H1 (cell line): ENCODE measurements at regions not wholly inside any gene's neighbourhood (a gene's known extent, or its start where the extent isn't known, plus 50 kb on each side); places are given as distances from the start of the nearest gene placed in this dataset.

ENCODE experiments used
- CTCF ChIA-PET: fragments of 300-600 bp; sonication (Branson Sonifier 250); formaldehyde crosslinking; loops from one replicate; lab custom pipeline; 2021; ENCODE audit not compliant: partially characterized antibody; lab: Charles Lee
- POLR2A ChIA-PET: fragments of 300-600 bp; sonication (Branson Sonifier 250); formaldehyde crosslinking; loops from one replicate; lab custom pipeline; 2021; ENCODE audit warnings: inconsistent platforms; ENCODE audit not compliant: partially characterized antibody; lab: Charles Lee
- DNase-seq, 2 experiments: peaks; one replicate each; pipeline versions ENCODE4 v3.0.0 to v3.0.0-alpha.2; 2010 to 2022; ENCODE audit warnings: low spot score in 2 of 2, low read depth in 1 of 2, mixed read lengths in 1 of 2
- FAIRE-seq: peaks from 2 replicates; lab custom pipeline; 2011; peaks lifted over from hg19 to GRCh38; lab: Jason Lieb, UNC
- H2AFZ ChIP-seq: 2 replicates; pipeline ENCODE4 v1.8.1; 2012; ENCODE audit warnings: low read length, inconsistent platforms
- H2AK5ac ChIP-seq: 2 replicates; pipeline ENCODE4 v1.6.1; 2013; ENCODE audit warnings: low read depth, low read length
- H2BK120ac ChIP-seq: replicated peaks from 2 replicates; pipeline ENCODE3; 2013; ENCODE audit warnings: low read depth, low read length, inconsistent platforms
- H2BK12ac ChIP-seq: 2 replicates; pipeline ENCODE4 v1.6.1; 2013; ENCODE audit warnings: low read depth, low read length
- H2BK15ac ChIP-seq: 2 replicates; pipeline ENCODE4 v1.6.1; 2013; ENCODE audit warnings: low read length
- H2BK20ac ChIP-seq: 2 replicates; pipeline ENCODE4 v1.6.1; 2013; ENCODE audit warnings: low read length
- H2BK5ac ChIP-seq: 2 replicates; pipeline ENCODE4 v1.6.1; 2013; ENCODE audit warnings: low read depth, low read length
- H3K14ac ChIP-seq: 2 replicates; pipeline ENCODE4 v1.6.1; 2013; ENCODE audit warnings: inconsistent platforms; ENCODE audit not compliant: insufficient read length
- H3K18ac ChIP-seq: 2 replicates; pipeline ENCODE4 v1.6.1; 2013; ENCODE audit warnings: low read length; ENCODE audit errors: extremely low read depth
- H3K23ac ChIP-seq: 2 replicates; pipeline ENCODE4 v1.6.1; 2013; ENCODE audit warnings: inconsistent platforms; ENCODE audit not compliant: insufficient read length
- H3K23me2 ChIP-seq: 2 replicates; pipeline ENCODE4 v1.6.1; 2013; ENCODE audit warnings: low read depth, low read length
- H3K27ac ChIP-seq: 2 replicates; pipeline ENCODE4 v1.6.1; 2011; ENCODE audit warnings: low read depth, low read length, inconsistent platforms
- H3K27me3 ChIP-seq, 4 experiments: replicated peaks in 1 of 4; 1 replicate in 1 of 4; 2 replicates in 3 of 4; pipeline versions ENCODE4 v1.6.1 to v1.8.1; 2011 to 2013; ENCODE audit warnings: low read length in 3 of 4, mild to moderate bottlenecking in 3 of 4, inconsistent platforms in 2 of 4, mixed read lengths in 2 of 4, moderate library complexity in 1 of 4; ENCODE audit not compliant: control insufficient read depth in 3 of 4, insufficient read depth in 3 of 4; ENCODE audit errors: extremely low read depth in 1 of 4
- H3K36me3 ChIP-seq, 4 experiments: 2 replicates each; pipeline versions ENCODE4 v1.6.1 to v1.8.1; 2011 to 2013; ENCODE audit warnings: mild to moderate bottlenecking in 4 of 4, low read length in 3 of 4, moderate library complexity in 2 of 4, control low read depth in 1 of 4, inconsistent platforms in 1 of 4; ENCODE audit not compliant: insufficient read depth in 4 of 4, control insufficient read depth in 2 of 4
- H3K4ac ChIP-seq: replicated peaks from 2 replicates; pipeline ENCODE3; 2013; ENCODE audit warnings: low read length, low read depth, mixed read lengths, inconsistent platforms; ENCODE audit not compliant: insufficient read length
- H3K4me1 ChIP-seq, 4 experiments: replicated peaks in 1 of 4; 1 replicate in 1 of 4; 2 replicates in 3 of 4; pipeline versions ENCODE4 v1.6.1 to v1.8.1; 2011 to 2013; ENCODE audit warnings: low read length in 3 of 4, inconsistent platforms in 2 of 4, mixed read lengths in 1 of 4; ENCODE audit not compliant: insufficient read depth in 4 of 4, control insufficient read depth in 3 of 4
- H3K4me2 ChIP-seq, 2 experiments: 2 replicates each; pipeline versions ENCODE4 v1.6.1 to v1.8.1; 2011 to 2013; ENCODE audit warnings: low read depth in 2 of 2, low read length in 2 of 2, control low read depth in 1 of 2, inconsistent platforms in 1 of 2, mild to moderate bottlenecking in 1 of 2; ENCODE audit not compliant: insufficient read depth in 1 of 2
- H3K4me3 ChIP-seq, 4 experiments: fragments of 200-600, 300-600 bp in 1 of 4; sonication (generic), shearing (Covaris generic), sonication (Bioruptor Twin) in 1 of 4; 2 replicates each; pipeline versions ENCODE4 v1.5.1 to v1.8.1; 2011 to 2016; ENCODE audit warnings: low read length in 4 of 4, low read depth in 3 of 4, control low read depth in 2 of 4, inconsistent platforms in 2 of 4, mild to moderate bottlenecking in 2 of 4, mixed read lengths in 1 of 4, moderate library complexity in 1 of 4; ENCODE audit not compliant: insufficient read depth in 2 of 4; ENCODE audit errors: extremely low read depth in 1 of 4
- H3K56ac ChIP-seq: replicated peaks from 2 replicates; pipeline ENCODE3; 2013; ENCODE audit warnings: low read depth, mild to moderate bottlenecking, mixed read lengths, low read length, inconsistent platforms; ENCODE audit not compliant: insufficient read length
- H3K79me1 ChIP-seq: 2 replicates; pipeline ENCODE4 v1.6.1; 2013; ENCODE audit warnings: low read depth, low read length, control low read depth
- H3K79me2 ChIP-seq, 2 experiments: 2 replicates each; pipeline versions ENCODE4 v1.6.1 to v1.8.1; 2012 to 2013; ENCODE audit warnings: low read length in 2 of 2, mild to moderate bottlenecking in 2 of 2, inconsistent platforms in 1 of 2; ENCODE audit not compliant: insufficient read depth in 2 of 2, control insufficient read depth in 1 of 2
- H3K9ac ChIP-seq, 4 experiments: replicated peaks in 1 of 4; 1 replicate in 1 of 4; 2 replicates in 3 of 4; pipeline versions ENCODE4 v1.6.1 to v1.8.1; 2011 to 2013; ENCODE audit warnings: low read depth in 3 of 4, low read length in 3 of 4, control low read depth in 2 of 4, mild to moderate bottlenecking in 2 of 4, moderate library complexity in 2 of 4, inconsistent platforms in 1 of 4; ENCODE audit errors: extremely low read depth in 1 of 4
- H3K9me3 ChIP-seq, 2 experiments: 2 replicates each; pipeline versions ENCODE4 v1.6.1 to v1.8.1; 2012 to 2013; ENCODE audit warnings: mild to moderate bottlenecking in 2 of 2, moderate library complexity in 2 of 2, control low read depth in 1 of 2, inconsistent platforms in 1 of 2, low read depth in 1 of 2, low read length in 1 of 2, mixed read lengths in 1 of 2; ENCODE audit not compliant: insufficient read depth in 2 of 2
- H4K20me1 ChIP-seq, 2 experiments: replicated peaks in 1 of 2; 2 replicates each; pipeline versions ENCODE3 to v1.8.1; 2011 to 2013; ENCODE audit warnings: inconsistent platforms in 2 of 2, low read length in 2 of 2, mild to moderate bottlenecking in 1 of 2; ENCODE audit not compliant: insufficient read depth in 2 of 2, control insufficient read depth in 1 of 2
- H4K5ac ChIP-seq: 2 replicates; pipeline ENCODE4 v1.6.1; 2013; ENCODE audit warnings: low read length, low read depth, mixed read lengths, inconsistent platforms; ENCODE audit not compliant: insufficient read length
- H4K8ac ChIP-seq: 2 replicates; pipeline ENCODE4 v1.8.0; 2013; ENCODE audit warnings: mild to moderate bottlenecking, moderate library complexity, low read length, inconsistent platforms; ENCODE audit not compliant: insufficient read depth; ENCODE audit errors: extremely low read depth
- H4K91ac ChIP-seq: replicated peaks from 2 replicates; pipeline ENCODE3; 2013; ENCODE audit warnings: low read length, mixed read lengths, inconsistent platforms; ENCODE audit not compliant: insufficient read length
- ATF3 ChIP-seq: IDR thresholded peaks from 2 replicates; pipeline ENCODE4 v1.6.1; 2011; ENCODE audit warnings: low read depth, mild to moderate bottlenecking, low read length; ENCODE audit not compliant: insufficient read depth
- E2F6 ChIP-seq: IDR thresholded peaks from 2 replicates; pipeline ENCODE4 v1.6.1; 2012; ENCODE audit warnings: inconsistent platforms
- EP300 ChIP-seq, 2 experiments: IDR thresholded peaks; 1 replicate in 1 of 2; 2 replicates in 1 of 2; pipeline ENCODE4 v1.6.1; 2011 to 2012; ENCODE audit warnings: low read depth in 2 of 2, low read length in 2 of 2, mild to moderate bottlenecking in 2 of 2, borderline replicate concordance in 1 of 2, inconsistent platforms in 1 of 2, moderate library complexity in 1 of 2
- GTF2F1 ChIP-seq: IDR thresholded peaks from 2 replicates; pipeline ENCODE4 v1.6.1; 2012; ENCODE audit warnings: low read depth, low read length, improper control_type of control experiment, borderline replicate concordance
- HDAC6 ChIP-seq: IDR thresholded peaks from one replicate; pipeline ENCODE4 v1.7.1; 2012; ENCODE audit warnings: low read depth, mild to moderate bottlenecking, inconsistent platforms, low read length, moderate library complexity
- JUND ChIP-seq: IDR thresholded peaks from 2 replicates; pipeline ENCODE4 v1.6.1; 2011; ENCODE audit warnings: mild to moderate bottlenecking, improper control_type of control experiment, low read length
- NRF1 ChIP-seq: IDR thresholded peaks from 2 replicates; pipeline ENCODE4 v1.6.1; 2011; ENCODE audit warnings: mild to moderate bottlenecking, low read depth, low read length, improper control_type of control experiment
- SAP30 ChIP-seq: fragments of 300-600 bp; sonication (generic); IDR thresholded peaks from 2 replicates; pipeline ENCODE4 v1.7.1; 2012; ENCODE audit warnings: low read length, moderate library complexity, mild to moderate bottlenecking, inconsistent platforms; ENCODE audit not compliant: insufficient read depth, insufficient replicate concordance
- ZNF274 ChIP-seq: IDR thresholded peaks from 2 replicates; pipeline ENCODE4 v1.7.0; 2012; ENCODE audit warnings: low read length, borderline replicate concordance; ENCODE audit errors: extremely low read depth
- WGBS, 2 experiments: shearing (Covaris generic) in 1 of 2; methylation state at CpG; one replicate each; pipeline versions ENCODE4 v1.1.6 to v1.1.7; 2013 to 2015; ENCODE audit warnings: low lambda C conversion rate in 2 of 2, mixed read lengths in 2 of 2, inconsistent platforms in 1 of 2, low coverage in 1 of 2, missing lambda C conversion rate in 1 of 2; ENCODE audit not compliant: insufficient replicate concordance in 2 of 2, insufficient coverage in 1 of 2, insufficient read length in 1 of 2; ENCODE audit errors: extremely low coverage in 1 of 2, missing lambda C conversion rate in 1 of 2; 5-methylcytosine and 5-hydroxymethylcytosine counted together

GRCh38 chr11:119785131-119785530, 56.1 kb upstream of the NECTIN1 start:
- Histone ChIP-seq H3K27me3 (peaks cover 0 to 11% (median 3%) of the 10 kb centered on the region in 4 experiments; a peak in 3 of 7 replicates), H4K5ac (no peak overlapping the region), H3K9ac (no peak overlapping the region), H3K4me3 (no peak overlapping the region), H3K4me2 (no peak overlapping the region), H4K20me1 (no peaks in the 10 kb centered on the region), H2BK15ac (no peak overlapping the region), H3K27ac (no peak overlapping the region), H3K79me2 (no peaks in the 10 kb centered on the region), H2BK12ac (no peak overlapping the region), H3K4me1 (peaks cover 0 to 15% (median 0%) of the 10 kb centered on the region in 4 experiments; a peak in 3 of 7 replicates), H3K23ac (no peak overlapping the region), H2AK5ac (no peak overlapping the region), H3K79me1 (no peaks in the 10 kb centered on the region), H3K14ac (no peak overlapping the region), H2AFZ (no peak overlapping the region), H3K56ac (no peak overlapping the region), H2BK20ac (no peak overlapping the region), H2BK120ac (no peak overlapping the region), H3K18ac (no peak overlapping the region), H4K91ac (no peak overlapping the region), H3K9me3 (no peaks in the 10 kb centered on the region), H3K4ac (no peak overlapping the region), H4K8ac (no peak overlapping the region), H3K23me2 (no peaks in the 10 kb centered on the region), H3K36me3 (no peaks in the 10 kb centered on the region), H2BK5ac (no peak overlapping the region)
- FAIRE-seq (no peak), DNase-seq (no peak)
- WGBS, 2 experiments = 81% methylated on average over 2 of the region's 2 CpGs; no CpG with 5 or more reads in 1 of the 2 experiments
- ChIA-PET POLR2A (interaction anchor here (0.7 to 2.6 kb wide), 2 partner anchors 8 to 46 kb away, joined by 3 to 6 read pairs; no protein-coding TSS in a partner anchor), CTCF (interaction anchor here (1.2 to 1.6 kb wide), 2 partner anchors 13 to 91 kb away, joined by 3 read pairs; no protein-coding TSS in a partner anchor)
- TF ChIP-seq NRF1 (no peak), JUND (no peak), ZNF274 (no peak), SAP30 (no peak), E2F6 (no peak), EP300 (IDR thresholded peaks at IDR 0.05; ENCODE audit: borderline replicate concordance in 1 of 2, low read depth in 2 of 2, low read length in 2 of 2) (no peak), ATF3 (no peak), GTF2F1 (no peak), HDAC6 (no peak)
